Osteocyte (in vitro differentiated cells): ENCODE measurements at regions not wholly inside any gene's neighbourhood (a gene's known extent, or its start where the extent isn't known, plus 50 kb on each side); places are given as distances from the start of the nearest gene placed in this dataset.
"Not testable (repeated sequence)": the region's sequence is repeated elsewhere in the genome, so short reads cannot be mapped to it uniquely, and the experiment has no call there.

Experiments
- DNase-seq: peaks from one replicate; pipeline ENCODE4 v3.0.0; 2021; ENCODE audit warnings: mixed read lengths; ENCODE audit not compliant: unreplicated experiment; ENCODE audit errors: extremely low spot score
- H3K27ac Mint-ChIP-seq: one replicate; pipeline ENCODE4 v1.8.0; 2021; ENCODE audit warnings: mild to moderate bottlenecking, mixed read lengths; ENCODE audit not compliant: unreplicated experiment
- H3K27me3 Mint-ChIP-seq: one replicate; pipeline ENCODE4 v1.8.0; 2021; ENCODE audit warnings: mixed read lengths; ENCODE audit not compliant: unreplicated experiment
- H3K36me3 Mint-ChIP-seq: one replicate; pipeline ENCODE4 v1.8.0; 2021; ENCODE audit warnings: mixed read lengths; ENCODE audit not compliant: unreplicated experiment
- H3K4me1 Mint-ChIP-seq: one replicate; pipeline ENCODE4 v1.8.0; 2021; ENCODE audit warnings: mixed read lengths; ENCODE audit not compliant: unreplicated experiment
- H3K4me3 Mint-ChIP-seq: one replicate; pipeline ENCODE4 v1.8.0; 2021; ENCODE audit warnings: mild to moderate bottlenecking, moderate library complexity, mixed read lengths; ENCODE audit not compliant: unreplicated experiment
- H3K9me3 Mint-ChIP-seq: one replicate; pipeline ENCODE4 v1.8.0; 2021; ENCODE audit warnings: mixed read lengths; ENCODE audit not compliant: unreplicated experiment
- CTCF ChIP-seq: fragments of 200-600 bp; sonication (generic); IDR thresholded peaks from 2 replicates; pipeline ENCODE4 v1.5.0; 2021; ENCODE audit warnings: antibody characterized with exemption, mild to moderate bottlenecking, moderate library complexity

- no peak for DNase-seq
- Mint-ChIP-seq H3K27ac (no peak overlapping the region), H3K4me3 (no peak overlapping the region), H3K27me3 (no peaks in the 10 kb centered on the region), H3K36me3 (no peaks in the 10 kb centered on the region), H3K4me1 (no peaks in the 10 kb centered on the region), H3K9me3 (peaks cover 9% of the 10 kb centered on the region)
- TF ChIP-seq CTCF: no peak
Observed at GRCh38 chr13:56166864-56167263, 973.9 kb upstream of the PRR20A start.

DNA sequence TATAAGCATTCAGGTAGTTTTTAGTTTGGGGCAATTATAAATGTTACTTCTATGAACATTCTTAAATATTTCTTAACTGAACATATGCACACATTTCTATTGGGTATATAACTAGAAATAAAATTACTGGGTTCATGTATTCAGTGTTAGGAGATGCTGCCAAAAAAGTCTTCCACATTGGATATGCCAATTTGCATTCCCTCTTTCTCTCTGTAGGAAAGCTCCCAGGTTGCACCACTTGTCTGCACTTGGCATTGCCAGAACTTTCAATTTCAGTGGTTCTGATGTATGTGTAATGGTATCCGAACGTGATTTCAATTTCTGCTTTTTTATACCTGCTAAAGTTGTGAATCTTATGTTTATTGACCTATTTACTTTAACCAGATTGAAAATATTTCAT is 972.1 kb upstream of the PRR20A start:
- no peak for DNase-seq
- H3K36me3 Mint-ChIP-seq: no peaks in the 10 kb centered on the region
- no peak overlapping the region for H3K27ac Mint-ChIP-seq
- no peaks in the 10 kb centered on the region for H3K4me1 Mint-ChIP-seq
- peaks cover 16% of the 10 kb centered on the region for H3K9me3 Mint-ChIP-seq
- H3K4me3 Mint-ChIP-seq: no peak overlapping the region
- no peak for TF ChIP-seq CTCF
- H3K27me3 Mint-ChIP-seq: no peaks in the 10 kb centered on the region

DNA sequence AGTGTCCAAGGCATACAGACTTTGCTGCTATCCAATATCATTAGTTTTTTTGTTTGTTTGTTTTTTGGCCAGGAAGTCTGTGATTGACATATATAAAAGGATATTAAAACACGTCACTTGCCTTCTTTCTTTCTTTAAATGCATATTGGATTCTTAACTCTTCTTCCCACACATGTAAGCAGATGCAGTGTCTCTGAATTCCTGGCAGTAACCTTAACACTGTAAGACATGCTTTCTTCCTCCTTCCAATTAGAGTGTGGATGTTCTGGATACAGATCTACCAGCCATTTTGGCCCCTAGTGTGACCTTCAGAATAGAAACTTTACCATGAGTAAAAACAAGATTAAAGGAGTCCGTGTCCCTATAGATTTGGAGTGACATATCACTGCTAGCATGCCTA is 967.4 kb upstream of the PRR20A start:
- no peak overlapping the region for H3K4me3 Mint-ChIP-seq
- no peak overlapping the region for H3K27ac Mint-ChIP-seq
- peaks cover 30% of the 10 kb centered on the region for H3K9me3 Mint-ChIP-seq
- H3K27me3 Mint-ChIP-seq: no peaks in the 10 kb centered on the region
- no peaks in the 10 kb centered on the region for H3K36me3 Mint-ChIP-seq
- no peak for DNase-seq
- H3K4me1 Mint-ChIP-seq: no peaks in the 10 kb centered on the region
- no peak for TF ChIP-seq CTCF

- TF ChIP-seq CTCF: no peak
- H3K9me3 Mint-ChIP-seq: peaks cover 31% of the 10 kb centered on the region
Observed at GRCh38 chr13:56182598-56182997, 958.1 kb upstream of the PRR20A start.

DNA sequence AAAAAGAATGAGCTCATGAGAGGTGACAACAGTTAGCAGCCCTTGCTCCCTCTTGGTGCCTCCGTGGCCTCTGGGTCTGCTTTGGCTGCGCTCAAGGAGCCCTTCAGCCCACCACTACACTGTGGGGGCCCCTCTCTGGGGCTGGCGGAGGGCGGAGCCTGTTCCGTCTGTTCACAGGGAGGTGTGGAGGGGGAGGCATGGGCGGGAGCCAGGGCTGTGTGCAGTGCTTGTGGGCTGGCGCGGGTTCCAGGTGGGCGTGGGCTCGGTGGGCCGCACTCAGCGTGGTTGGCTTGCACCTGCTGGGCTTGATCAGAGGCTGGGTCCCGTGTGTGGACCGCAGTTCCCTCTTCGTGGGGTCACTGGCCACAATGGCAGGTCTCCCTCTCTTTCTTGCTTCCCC is 953.4 kb upstream of the PRR20A start:
- H3K36me3 Mint-ChIP-seq: no peaks in the 10 kb centered on the region
- DNase-seq: no peak
- H3K9me3 Mint-ChIP-seq: peaks cover 18% of the 10 kb centered on the region
- TF ChIP-seq CTCF: no peak
- no peaks in the 10 kb centered on the region for H3K27me3 Mint-ChIP-seq
- no peak overlapping the region for H3K4me3 Mint-ChIP-seq
- H3K4me1 Mint-ChIP-seq: no peaks in the 10 kb centered on the region
- no peak overlapping the region for H3K27ac Mint-ChIP-seq

More at GRCh38 chr13:56182598-56182997, 958.1 kb upstream of the PRR20A start:
- DNase-seq: no peak
- Mint-ChIP-seq H3K4me3 (no peak overlapping the region), H3K27ac (no peak overlapping the region), H3K36me3 (no peaks in the 10 kb centered on the region), H3K4me1 (no peaks in the 10 kb centered on the region), H3K27me3 (no peaks in the 10 kb centered on the region)

- H3K27me3 Mint-ChIP-seq, H3K27ac Mint-ChIP-seq, DNase-seq, H3K36me3 Mint-ChIP-seq, H3K4me1 Mint-ChIP-seq, H3K4me3 Mint-ChIP-seq: not testable (repeated sequence)
- H3K9me3 Mint-ChIP-seq: peaks cover 13% of the 10 kb centered on the region
Observed at GRCh38 chr13:56188582-56188981, 952.1 kb upstream of the PRR20A start.
